Testis (tissue), 2 donors: ENCODE measurements at regions not wholly inside any gene's neighbourhood (a gene's known extent, or its start where the extent isn't known, plus 50 kb on each side); places are given as distances from the start of the nearest gene placed in this dataset.

Experiments used
- DNase-seq: peaks from one replicate; pipeline ENCODE4 v3.0.0-alpha.2; 2019
- H3K27ac ChIP-seq, 2 donors: fragments of 200-600 bp; sonication (generic); one replicate each; pipeline ENCODE4 v1.5.1; 2019
- H3K27me3 ChIP-seq: fragments of 200-600 bp; sonication (generic); one replicate; pipeline ENCODE4 v1.5.1; 2019
- H3K36me3 ChIP-seq: fragments of 200-600 bp; sonication (generic); one replicate; pipeline ENCODE4 v1.5.1; 2017; ENCODE audit warnings: low read depth; ENCODE audit errors: missing control alignments
- H3K4me1 ChIP-seq: fragments of 200-600 bp; sonication (generic); one replicate; pipeline ENCODE4 v1.5.1; 2019
- H3K4me3 ChIP-seq, 2 donors: fragments of 200-600 bp; sonication (generic); one replicate each; pipeline ENCODE4 v1.5.1; 2017 to 2019
- H3K9me3 ChIP-seq: fragments of 200-600 bp; sonication (generic); one replicate; pipeline ENCODE4 v1.5.1; 2017
- CTCF ChIP-seq, 3 experiments: fragments of 450-650 bp in 2 of 3; fragments of 200-600 bp in 1 of 3; sonication (generic) in 1 of 3; IDR thresholded peaks; one replicate each; pipeline ENCODE4 v1.5.1; 2016 to 2019; ENCODE audit warnings: antibody characterized with exemption in 3 of 3, mild to moderate bottlenecking in 2 of 3, moderate library complexity in 1 of 3
- POLR2A ChIP-seq: fragments of 450-650 bp; IDR thresholded peaks from one replicate; pipeline ENCODE4 v1.6.1; 2017; ENCODE audit warnings: antibody characterized with exemption, mild to moderate bottlenecking, moderate library complexity
- WGBS, 2 donors: methylation state at CpG; one replicate each; pipeline ENCODE4 v1.1.5; 2018; 5-methylcytosine and 5-hydroxymethylcytosine counted together
- intact Hi-C: fragments of 100-400 bp; cut with DNase I; formaldehyde crosslinking; loops from one replicate; pipeline ENCODE4 v1.15.1; 2023; ENCODE audit warnings: low total_unique reads

- H3K27ac ChIP-seq = no peak overlapping the region
- TF ChIP-seq POLR2A (no peak), CTCF (IDR thresholded peaks at IDR 0.05) (no peak)
- no peaks in the 10 kb centered on the region for H3K9me3 ChIP-seq
- no peaks in the 10 kb centered on the region for H3K36me3 ChIP-seq
- 51 to 71% methylated on average over 4 of the region's 4 CpGs for WGBS, 2 donors
- H3K4me3 ChIP-seq = no peak overlapping the region
- H3K27me3 ChIP-seq = no peaks in the 10 kb centered on the region
- H3K4me1 ChIP-seq = no peaks in the 10 kb centered on the region
- DNase-seq = no peak
- intact Hi-C loops = no loop called here
These were observed 259.8 kb downstream of the CD109 start for GRCh38 chr6:73955800-73956199.

- no peaks in the 10 kb centered on the region for H3K9me3 ChIP-seq
- no peaks in the 10 kb centered on the region for H3K36me3 ChIP-seq
- no peaks in the 10 kb centered on the region for H3K4me1 ChIP-seq
- H3K27ac ChIP-seq = no peak overlapping the region
- no peak overlapping the region for H3K4me3 ChIP-seq
- H3K27me3 ChIP-seq = no peaks in the 10 kb centered on the region
- DNase-seq = no peak
- TF ChIP-seq POLR2A (no peak), CTCF (IDR thresholded peaks at IDR 0.05) (no peak)
- intact Hi-C loops = no loop called here
These were observed 258.9 kb downstream of the CD109 start for GRCh38 chr6:73954881-73955280.

GRCh38 chr6:73951183-73951582 lies 255.2 kb downstream of the CD109 start:
- no peaks in the 10 kb centered on the region for H3K4me1 ChIP-seq
- intact Hi-C loops = no loop called here
- no peak for TF ChIP-seq POLR2A
- TF ChIP-seq CTCF (IDR thresholded peaks at IDR 0.05) = no peak
- H3K4me3 ChIP-seq = no peak overlapping the region
- H3K27me3 ChIP-seq = no peaks in the 10 kb centered on the region
- no peaks in the 10 kb centered on the region for H3K9me3 ChIP-seq
- no peak for DNase-seq
- no peak overlapping the region for H3K27ac ChIP-seq
- no peaks in the 10 kb centered on the region for H3K36me3 ChIP-seq

GRCh38 chr6:73943930-73944652 lies 248.1 kb downstream of the CD109 start:
- TF ChIP-seq POLR2A (no peak), CTCF (IDR thresholded peaks at IDR 0.05) (no peak)
- Histone ChIP-seq H3K27ac (no peak overlapping the region), H3K9me3 (no peaks in the 10 kb centered on the region), H3K4me1 (no peaks in the 10 kb centered on the region), H3K36me3 (no peaks in the 10 kb centered on the region), H3K4me3 (no peak overlapping the region), H3K27me3 (no peaks in the 10 kb centered on the region)
- 48 to 76% methylated on average over 1 of the region's 1 CpG for WGBS, 2 donors
- DNase-seq = no peak
- intact Hi-C loops = no loop called here

GRCh38 chr6:73943411-73943810 lies 247.4 kb downstream of the CD109 start:
- Histone ChIP-seq H3K27me3 (no peaks in the 10 kb centered on the region), H3K4me1 (no peaks in the 10 kb centered on the region), H3K4me3 (no peak overlapping the region), H3K36me3 (no peaks in the 10 kb centered on the region), H3K9me3 (no peaks in the 10 kb centered on the region), H3K27ac (no peak overlapping the region)
- no peak for DNase-seq
- 85 to 100% methylated on average over 1 of the region's 1 CpG for WGBS, 2 donors
- intact Hi-C loops = no loop called here
- TF ChIP-seq CTCF (IDR thresholded peaks at IDR 0.05) (no peak), POLR2A (no peak)
